HCT116 (cell line): ENCODE measurements at regions not wholly inside any gene's neighbourhood (a gene's known extent, or its start where the extent isn't known, plus 50 kb on each side); places are given as distances from the start of the nearest gene placed in this dataset.

Source experiments
- ATAC-seq: fragments of 200-7000 bp; cut with Tn5 transposase; 2 replicates; pipeline ENCODE4 v1.9.1; 2020; ENCODE audit warnings: mild to moderate bottlenecking, moderate library complexity
- BruUV-seq: library from RNA; stranded (reverse); fragments of 400-500 nt; replicated peaks from 2 replicates; lab custom pipeline; 2021; lab: Mats Ljungman, UMichigan
- CTCF ChIA-PET: fragments of 300-600 bp; sonication (Branson Sonifier 250); formaldehyde crosslinking; loops from one replicate; lab custom pipeline; 2021; ENCODE audit warnings: antibody characterized with exemption; lab: Charles Lee
- POLR2A ChIA-PET: fragments of 300-600, 350-600 bp; sonication (Branson Sonifier 250); formaldehyde crosslinking; loops from one replicate; lab custom pipeline; 2021; ENCODE audit warnings: antibody characterized with exemption; lab: Charles Lee
- RAD21 ChIA-PET, 2 experiments: fragments of 300-600 bp; sonication (Branson Sonifier 250); formaldehyde crosslinking; loops; one replicate each; lab custom pipeline; 2023; ENCODE audit warnings: low total read pairs in 2 of 2; ENCODE audit not compliant: uncharacterized antibody in 2 of 2, unreplicated experiment in 2 of 2, low non-redundant PET in 1 of 2; lab: Charles Lee
- DNase-seq: peaks from one replicate; pipeline ENCODE4 v3.0.0-alpha.2; 2010; ENCODE audit warnings: low read depth, low spot score
- H2AFZ ChIP-seq: fragments of 200-600 bp; shearing (Covaris generic), sonication (generic); 2 replicates; pipeline ENCODE4 v1.6.1; 2017; ENCODE audit warnings: low read depth, mixed run types, mixed read lengths, antibody characterized with exemption, low read length; ENCODE audit not compliant: poor library complexity, severe bottlenecking
- H3K27ac ChIP-seq: 2 replicates; pipeline ENCODE4 v1.5.1; 2012; ENCODE audit warnings: low read depth, low read length
- H3K27me3 ChIP-seq: fragments of 200-600 bp; sonication (generic); 2 replicates; pipeline ENCODE4 v1.6.1; 2016; ENCODE audit warnings: mixed run types, low read length, mixed read lengths; ENCODE audit not compliant: insufficient read depth
- H3K36me3 ChIP-seq, 2 experiments: fragments of 200-500 bp in 1 of 2; fragments of 200-600 bp in 1 of 2; sonication (Bioruptor generic) in 1 of 2; sonication (generic) in 1 of 2; 2 replicates each; pipeline versions ENCODE4 v1.5.1 to v1.6.1; 2014 to 2016; ENCODE audit warnings: low read length in 2 of 2, inconsistent platforms in 1 of 2, mixed read lengths in 1 of 2, mixed run types in 1 of 2; ENCODE audit not compliant: insufficient read depth in 2 of 2, control insufficient read depth in 1 of 2
- H3K4me1 ChIP-seq, 2 experiments: fragments of 200-600 bp in 1 of 2; sonication (generic) in 1 of 2; 2 replicates each; pipeline versions ENCODE4 v1.5.1 to v1.6.1; 2012 to 2017; ENCODE audit warnings: low read length in 2 of 2, inconsistent platforms in 1 of 2, mild to moderate bottlenecking in 1 of 2, mixed read lengths in 1 of 2, mixed run types in 1 of 2, moderate library complexity in 1 of 2; ENCODE audit not compliant: insufficient read depth in 2 of 2, control insufficient read depth in 1 of 2
- H3K4me2 ChIP-seq: fragments of 200-600 bp; sonication (generic); 2 replicates; pipeline ENCODE4 v1.6.1; 2017; ENCODE audit warnings: mixed run types, low read length, mixed read lengths
- H3K4me3 ChIP-seq, 2 experiments: fragments of 200-600 bp in 1 of 2; sonication (generic) in 1 of 2; replicated peaks in 1 of 2; 2 replicates each; pipeline ENCODE4 v1.5.1; 2011 to 2016; ENCODE audit warnings: low read length in 2 of 2, control low read depth in 1 of 2, low read depth in 1 of 2, mild to moderate bottlenecking in 1 of 2, mixed read lengths in 1 of 2, mixed run types in 1 of 2
- H3K79me2 ChIP-seq: fragments of 200-600 bp; sonication (generic); 2 replicates; pipeline ENCODE4 v1.6.1; 2017; ENCODE audit warnings: mild to moderate bottlenecking, mixed run types, low read length, moderate library complexity, mixed read lengths; ENCODE audit not compliant: insufficient read depth
- H3K9ac ChIP-seq: fragments of 200-600 bp; sonication (generic); 2 replicates; pipeline ENCODE4 v1.6.1; 2016; ENCODE audit warnings: low read length, mixed read lengths
- H3K9me2 ChIP-seq: fragments of 200-600 bp; sonication (generic), shearing (Covaris generic); 2 replicates; pipeline ENCODE4 v1.6.1; 2017; ENCODE audit warnings: mixed run types, mild to moderate bottlenecking, moderate library complexity; ENCODE audit not compliant: insufficient read depth
- H3K9me3 ChIP-seq, 2 experiments: fragments of 200-500 bp in 1 of 2; fragments of 200-600 bp in 1 of 2; sonication (Bioruptor generic) in 1 of 2; sonication (generic) in 1 of 2; 2 replicates each; pipeline ENCODE4 v1.6.1; 2014 to 2017; ENCODE audit warnings: low read length in 2 of 2, mixed read lengths in 2 of 2, inconsistent platforms in 1 of 2, low read depth in 1 of 2, mild to moderate bottlenecking in 1 of 2, mixed run types in 1 of 2, moderate library complexity in 1 of 2; ENCODE audit not compliant: control insufficient read depth in 1 of 2, insufficient read depth in 1 of 2
- H4K20me1 ChIP-seq: fragments of 200-600 bp; sonication (generic), shearing (Covaris generic); 2 replicates; pipeline ENCODE4 v1.6.1; 2017; ENCODE audit warnings: mixed run types, mild to moderate bottlenecking, moderate library complexity; ENCODE audit not compliant: insufficient read depth
- CEBPB ChIP-seq: IDR thresholded peaks from 2 replicates; pipeline ENCODE4 v1.6.1; 2012; ENCODE audit warnings: low read depth
- ELF1 ChIP-seq: IDR thresholded peaks from 2 replicates; pipeline ENCODE4 v1.6.1; 2012; ENCODE audit warnings: low read depth, borderline replicate concordance
- EZH2 ChIP-seq: fragments of 200-600 bp; sonication (generic); IDR thresholded peaks from 2 replicates; pipeline ENCODE4 v1.6.1; 2017; ENCODE audit warnings: antibody characterized with exemption, mixed run types
- JUND ChIP-seq: IDR thresholded peaks from 2 replicates; pipeline ENCODE4 v1.6.1; 2012
- POLR2A ChIP-seq: IDR thresholded peaks from 2 replicates; pipeline ENCODE4 v1.7.0; 2011; ENCODE audit warnings: borderline replicate concordance; ENCODE audit not compliant: insufficient read depth, insufficient read length; ENCODE audit errors: extremely low read depth
- YY1 ChIP-seq: IDR thresholded peaks from 2 replicates; pipeline ENCODE4 v1.6.1; 2011; ENCODE audit warnings: low read length, low read depth, moderate library complexity, mild to moderate bottlenecking; ENCODE audit not compliant: insufficient replicate concordance; ENCODE audit errors: extremely low read depth
- ZNF274 ChIP-seq: fragments of 200-500 bp; sonication (Bioruptor generic); IDR thresholded peaks from 2 replicates; pipeline ENCODE4 v1.6.1; 2014; ENCODE audit warnings: mild to moderate bottlenecking, low read depth, low read length, inconsistent platforms
- intact Hi-C: fragments of 100-400 bp; cut with micrococcal nuclease; formaldehyde crosslinking; loops from 2 replicates; pipeline ENCODE4 v1.10.0; 2022
- TF ChIP-seq, protein P1 (sequence below): IDR thresholded peaks from 2 replicates; pipeline ENCODE4 v1.6.1; 2011; ENCODE audit warnings: mild to moderate bottlenecking, low read length, moderate library complexity; ENCODE audit not compliant: insufficient replicate concordance; ENCODE audit errors: extremely low read depth
- TF ChIP-seq, protein P2 (sequence below): IDR thresholded peaks from 2 replicates; pipeline ENCODE4 v1.6.1; 2012; ENCODE audit warnings: low read depth
- TF ChIP-seq, protein P3 (sequence below): IDR thresholded peaks from 2 replicates; pipeline ENCODE4 v1.6.1; 2012

DNA sequence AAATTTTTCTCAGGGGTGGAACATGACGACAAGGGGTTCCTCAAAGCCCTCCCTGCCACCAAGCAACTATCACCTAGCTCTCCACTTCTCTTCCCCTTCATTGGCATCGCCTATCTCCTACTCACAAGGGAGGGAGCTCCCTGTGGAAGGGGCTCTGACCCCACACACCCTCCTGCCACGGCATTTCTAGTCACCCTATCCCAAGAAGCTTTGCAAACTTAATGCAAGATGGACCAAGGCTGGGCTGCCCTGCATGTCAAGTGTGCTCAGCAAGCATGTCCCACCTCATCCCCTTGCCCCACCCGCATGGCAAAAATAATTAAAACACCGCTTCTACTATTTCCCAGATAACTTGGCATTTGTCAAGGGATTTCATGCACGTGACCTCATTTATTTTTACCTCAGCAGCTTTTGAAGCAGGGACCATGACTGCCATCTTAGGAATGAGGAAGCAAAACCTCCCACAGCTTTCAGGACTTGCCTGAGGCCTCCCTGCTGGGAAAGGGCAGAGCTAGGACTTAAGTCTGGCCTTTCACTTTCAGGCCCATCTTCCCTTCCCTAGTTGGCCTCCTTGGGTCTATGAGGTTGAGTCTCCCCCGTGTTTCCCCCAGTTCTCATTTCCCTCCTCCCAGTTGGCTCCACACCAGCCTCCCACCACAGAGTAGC, 161.3 kb downstream of the TSEN15 start (continued):
- no peak for TF ChIP-seq YY1
- peak; percentile 71 for TF ChIP-seq ELF1
- TF ChIP-seq JUND: peak; percentile 71
- TF ChIP-seq CEBPB: 0 out of 2 replicates have a peak, but pooled peaks have one; percentile 18
- TF ChIP-seq, protein P1, sequence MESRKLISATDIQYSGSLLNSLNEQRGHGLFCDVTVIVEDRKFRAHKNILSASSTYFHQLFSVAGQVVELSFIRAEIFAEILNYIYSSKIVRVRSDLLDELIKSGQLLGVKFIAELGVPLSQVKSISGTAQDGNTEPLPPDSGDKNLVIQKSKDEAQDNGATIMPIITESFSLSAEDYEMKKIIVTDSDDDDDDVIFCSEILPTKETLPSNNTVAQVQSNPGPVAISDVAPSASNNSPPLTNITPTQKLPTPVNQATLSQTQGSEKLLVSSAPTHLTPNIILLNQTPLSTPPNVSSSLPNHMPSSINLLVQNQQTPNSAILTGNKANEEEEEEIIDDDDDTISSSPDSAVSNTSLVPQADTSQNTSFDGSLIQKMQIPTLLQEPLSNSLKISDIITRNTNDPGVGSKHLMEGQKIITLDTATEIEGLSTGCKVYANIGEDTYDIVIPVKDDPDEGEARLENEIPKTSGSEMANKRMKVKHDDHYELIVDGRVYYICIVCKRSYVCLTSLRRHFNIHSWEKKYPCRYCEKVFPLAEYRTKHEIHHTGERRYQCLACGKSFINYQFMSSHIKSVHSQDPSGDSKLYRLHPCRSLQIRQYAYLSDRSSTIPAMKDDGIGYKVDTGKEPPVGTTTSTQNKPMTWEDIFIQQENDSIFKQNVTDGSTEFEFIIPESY: no peak
- no peak for TF ChIP-seq ZNF274
- TF ChIP-seq POLR2A: no peak
- TF ChIP-seq, protein P2, sequence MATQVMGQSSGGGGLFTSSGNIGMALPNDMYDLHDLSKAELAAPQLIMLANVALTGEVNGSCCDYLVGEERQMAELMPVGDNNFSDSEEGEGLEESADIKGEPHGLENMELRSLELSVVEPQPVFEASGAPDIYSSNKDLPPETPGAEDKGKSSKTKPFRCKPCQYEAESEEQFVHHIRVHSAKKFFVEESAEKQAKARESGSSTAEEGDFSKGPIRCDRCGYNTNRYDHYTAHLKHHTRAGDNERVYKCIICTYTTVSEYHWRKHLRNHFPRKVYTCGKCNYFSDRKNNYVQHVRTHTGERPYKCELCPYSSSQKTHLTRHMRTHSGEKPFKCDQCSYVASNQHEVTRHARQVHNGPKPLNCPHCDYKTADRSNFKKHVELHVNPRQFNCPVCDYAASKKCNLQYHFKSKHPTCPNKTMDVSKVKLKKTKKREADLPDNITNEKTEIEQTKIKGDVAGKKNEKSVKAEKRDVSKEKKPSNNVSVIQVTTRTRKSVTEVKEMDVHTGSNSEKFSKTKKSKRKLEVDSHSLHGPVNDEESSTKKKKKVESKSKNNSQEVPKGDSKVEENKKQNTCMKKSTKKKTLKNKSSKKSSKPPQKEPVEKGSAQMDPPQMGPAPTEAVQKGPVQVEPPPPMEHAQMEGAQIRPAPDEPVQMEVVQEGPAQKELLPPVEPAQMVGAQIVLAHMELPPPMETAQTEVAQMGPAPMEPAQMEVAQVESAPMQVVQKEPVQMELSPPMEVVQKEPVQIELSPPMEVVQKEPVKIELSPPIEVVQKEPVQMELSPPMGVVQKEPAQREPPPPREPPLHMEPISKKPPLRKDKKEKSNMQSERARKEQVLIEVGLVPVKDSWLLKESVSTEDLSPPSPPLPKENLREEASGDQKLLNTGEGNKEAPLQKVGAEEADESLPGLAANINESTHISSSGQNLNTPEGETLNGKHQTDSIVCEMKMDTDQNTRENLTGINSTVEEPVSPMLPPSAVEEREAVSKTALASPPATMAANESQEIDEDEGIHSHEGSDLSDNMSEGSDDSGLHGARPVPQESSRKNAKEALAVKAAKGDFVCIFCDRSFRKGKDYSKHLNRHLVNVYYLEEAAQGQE: no peak

DNA sequence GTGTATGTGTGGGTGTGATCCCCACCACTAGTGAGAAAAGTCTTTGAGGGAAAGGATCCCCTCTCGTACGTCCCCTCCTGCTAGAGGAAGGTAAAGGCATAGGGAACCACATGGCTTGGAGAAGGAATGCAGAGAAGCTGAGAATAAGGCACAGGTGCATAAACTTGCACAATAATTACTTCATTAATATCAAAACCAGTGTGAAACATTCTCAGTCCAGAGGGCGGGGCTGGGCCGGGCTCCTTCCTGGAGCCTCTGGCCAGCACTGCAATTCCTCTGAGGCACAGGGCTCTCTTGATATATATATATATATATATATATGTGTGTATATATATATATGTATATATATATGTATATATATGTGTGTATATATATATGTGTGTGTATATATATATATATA, 162.6 kb downstream of the TSEN15 start:
- TF ChIP-seq, protein P1: no peak
- no peak for TF ChIP-seq ELF1
- TF ChIP-seq POLR2A: no peak
- no peak for TF ChIP-seq EZH2
- TF ChIP-seq, protein P2: no peak
- TF ChIP-seq, protein P3, sequence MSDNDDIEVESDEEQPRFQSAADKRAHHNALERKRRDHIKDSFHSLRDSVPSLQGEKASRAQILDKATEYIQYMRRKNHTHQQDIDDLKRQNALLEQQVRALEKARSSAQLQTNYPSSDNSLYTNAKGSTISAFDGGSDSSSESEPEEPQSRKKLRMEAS: no peak
- TF ChIP-seq, all 23 proteins: peak for 0
- Histone ChIP-seq H3K4me2 (no peak overlapping the region), H2AFZ (no peak overlapping the region), H3K9me3 (no peaks in the 10 kb centered on the region), H3K4me1 (peaks cover 8 to 16% of the 10 kb centered on the region in 2 experiments), H3K36me3 (no peaks in the 10 kb centered on the region), H3K79me2 (no peaks in the 10 kb centered on the region), H3K9ac (no peak overlapping the region), H3K4me3 (no peak overlapping the region), H3K9me2 (no peaks in the 10 kb centered on the region), H4K20me1 (no peaks in the 10 kb centered on the region), H3K27me3 (no peaks in the 10 kb centered on the region), H3K27ac (no peak overlapping the region)
- DNase-seq (no peak), ATAC-seq (no peak)
- intact Hi-C loops: no loop called here
- CTCF ChIA-PET: no interaction called here
- POLR2A ChIA-PET: no interaction called here
- no TSS peak for BruUV-seq
- RAD21 ChIA-PET: interaction anchor here in 1 of 2 experiments (1.1 kb wide), 1 partner anchor 8 kb away, joined by 4 read pairs; no protein-coding TSS in a partner anchor
